H9 (cell line): ENCODE measurements at regions not wholly inside any gene's neighbourhood (a gene's known extent, or its start where the extent isn't known, plus 50 kb on each side); places are given as distances from the start of the nearest gene placed in this dataset.

ENCODE experiments used
- DNase-seq: peaks from one replicate; pipeline ENCODE4 v3.0.0-alpha.2; 2017
- H2AFZ ChIP-seq: one replicate; pipeline ENCODE4 v1.6.1; 2013; ENCODE audit warnings: mild to moderate bottlenecking, low read length, control low read depth, moderate library complexity
- H2AK5ac ChIP-seq: 2 replicates; pipeline ENCODE4 v1.6.1; 2013; ENCODE audit warnings: low read length, control low read depth, mixed read lengths; ENCODE audit not compliant: insufficient read length
- H2BK120ac ChIP-seq: one replicate; pipeline ENCODE4 v1.6.1; 2013; ENCODE audit warnings: low read depth, mild to moderate bottlenecking, low read length, control low read depth, inconsistent platforms; ENCODE audit not compliant: poor library complexity, severe bottlenecking
- H2BK12ac ChIP-seq: 2 replicates; pipeline ENCODE4 v1.6.1; 2013; ENCODE audit warnings: low read length, control low read depth, mixed read lengths, low read depth; ENCODE audit not compliant: insufficient read length
- H2BK15ac ChIP-seq: 2 replicates; pipeline ENCODE4 v1.6.1; 2013; ENCODE audit warnings: low read depth, low read length, control low read depth
- H2BK20ac ChIP-seq: one replicate; pipeline ENCODE4 v1.6.1; 2013; ENCODE audit warnings: low read depth, mild to moderate bottlenecking, low read length, control low read depth, inconsistent platforms; ENCODE audit not compliant: poor library complexity, severe bottlenecking
- H2BK5ac ChIP-seq: 2 replicates; pipeline ENCODE4 v1.6.1; 2013; ENCODE audit warnings: low read length, control low read depth, mixed read lengths; ENCODE audit not compliant: insufficient read length
- H3K14ac ChIP-seq: 2 replicates; pipeline ENCODE4 v1.6.1; 2013; ENCODE audit warnings: low read length, control low read depth; ENCODE audit not compliant: insufficient read depth
- H3K18ac ChIP-seq: 2 replicates; pipeline ENCODE4 v1.6.1; 2013; ENCODE audit warnings: low read depth, mild to moderate bottlenecking, mixed read lengths, low read length, control low read depth; ENCODE audit not compliant: insufficient read length
- H3K23ac ChIP-seq: 2 replicates; pipeline ENCODE4 v1.6.1; 2013; ENCODE audit warnings: low read length, control low read depth, mixed read lengths, low read depth; ENCODE audit not compliant: insufficient read length
- H3K23me2 ChIP-seq: 2 replicates; pipeline ENCODE4 v1.6.1; 2013; ENCODE audit warnings: low read depth, mild to moderate bottlenecking, mixed read lengths, low read length, control low read depth; ENCODE audit not compliant: insufficient read length, poor library complexity, severe bottlenecking
- H3K27ac ChIP-seq: 2 replicates; pipeline ENCODE4 v1.5.1; 2013; ENCODE audit warnings: low read length, control low read depth, mixed read lengths, low read depth; ENCODE audit not compliant: insufficient read length
- H3K27me3 ChIP-seq: 2 replicates; pipeline ENCODE4 v1.6.1; 2013; ENCODE audit warnings: low read length, control low read depth, inconsistent platforms; ENCODE audit not compliant: insufficient read depth
- H3K4ac ChIP-seq: 2 replicates; pipeline ENCODE4 v1.6.1; 2013; ENCODE audit warnings: low read depth, mild to moderate bottlenecking, control low read depth, inconsistent platforms, low read length, moderate library complexity
- H3K4me1 ChIP-seq: 2 replicates; pipeline ENCODE4 v1.6.1; 2013; ENCODE audit warnings: low read length, control low read depth, inconsistent platforms; ENCODE audit not compliant: insufficient read depth
- H3K4me2 ChIP-seq: 2 replicates; pipeline ENCODE4 v1.6.1; 2013; ENCODE audit warnings: low read length, control low read depth, mixed read lengths; ENCODE audit not compliant: insufficient read length, insufficient read depth
- H3K56ac ChIP-seq: 2 replicates; pipeline ENCODE4 v1.6.1; 2013; ENCODE audit warnings: low read depth, mild to moderate bottlenecking, mixed read lengths, low read length, control low read depth; ENCODE audit not compliant: insufficient read length
- H3K79me1 ChIP-seq: 2 replicates; pipeline ENCODE4 v1.6.1; 2013; ENCODE audit warnings: low read depth, mild to moderate bottlenecking, moderate library complexity, low read length, control low read depth, inconsistent platforms; ENCODE audit not compliant: insufficient read depth, poor library complexity, severe bottlenecking
- H3K79me2 ChIP-seq: 2 replicates; pipeline ENCODE4 v1.6.1; 2013; ENCODE audit warnings: low read length, control low read depth, inconsistent platforms; ENCODE audit not compliant: insufficient read depth
- H3K9ac ChIP-seq: 2 replicates; pipeline ENCODE4 v1.6.1; 2013; ENCODE audit warnings: low read length, control low read depth, mixed read lengths; ENCODE audit not compliant: insufficient read length; ENCODE audit errors: extremely low read depth
- H3K9me3 ChIP-seq: one replicate; pipeline ENCODE4 v1.6.1; 2013; ENCODE audit warnings: low read depth, low read length, inconsistent platforms; ENCODE audit not compliant: control insufficient read depth
- H3T11ph ChIP-seq: one replicate; pipeline ENCODE4 v1.6.1; 2013; ENCODE audit warnings: mild to moderate bottlenecking, low read length, control low read depth, inconsistent platforms
- H4K20me1 ChIP-seq: one replicate; pipeline ENCODE4 v1.6.1; 2013; ENCODE audit not compliant: control insufficient read depth, insufficient read length, insufficient read depth
- H4K5ac ChIP-seq: 2 replicates; pipeline ENCODE4 v1.6.1; 2013; ENCODE audit warnings: low read depth, mild to moderate bottlenecking, mixed read lengths, low read length, control low read depth; ENCODE audit not compliant: insufficient read length
- H4K8ac ChIP-seq: replicated peaks from 2 replicates; pipeline ENCODE4 v1.6.1; 2013; ENCODE audit warnings: low read length, control low read depth, mixed read lengths, low read depth; ENCODE audit not compliant: insufficient read length
- H4K91ac ChIP-seq: 2 replicates; pipeline ENCODE4 v1.6.1; 2013; ENCODE audit warnings: low read depth, mild to moderate bottlenecking, moderate library complexity, mixed read lengths, low read length, control low read depth; ENCODE audit not compliant: insufficient read length
- H3K27ac Mint-ChIP-seq, 3 experiments: 2 replicates in 2 of 3; 3 replicates in 1 of 3; pipeline ENCODE4 v1.8.0; 2020 to 2021; ENCODE audit warnings: mixed read lengths in 3 of 3, mild to moderate bottlenecking in 1 of 3, moderate library complexity in 1 of 3
- H3K27me3 Mint-ChIP-seq: 2 replicates; pipeline ENCODE4 v1.8.0; 2021; ENCODE audit warnings: low read depth, mild to moderate bottlenecking, moderate library complexity, mixed read lengths
- H3K36me3 Mint-ChIP-seq, 3 experiments: 2 replicates in 2 of 3; 3 replicates in 1 of 3; pipeline ENCODE4 v1.8.0; 2020 to 2021; ENCODE audit warnings: low read depth in 3 of 3, mixed read lengths in 3 of 3; ENCODE audit not compliant: insufficient read depth in 1 of 3
- H3K4me1 Mint-ChIP-seq, 2 experiments: 2 replicates each; pipeline ENCODE4 v1.8.0; 2020; ENCODE audit warnings: mixed read lengths in 2 of 2
- H3K4me3 Mint-ChIP-seq, 2 experiments: 2 replicates in 1 of 2; 3 replicates in 1 of 2; pipeline ENCODE4 v1.8.0; 2020 to 2021; ENCODE audit warnings: mild to moderate bottlenecking in 2 of 2, mixed read lengths in 2 of 2, moderate library complexity in 1 of 2
- H3K9me3 Mint-ChIP-seq, 2 experiments: 2 replicates in 1 of 2; 3 replicates in 1 of 2; pipeline ENCODE4 v1.8.0; 2020; ENCODE audit warnings: mild to moderate bottlenecking in 2 of 2, mixed read lengths in 2 of 2, moderate library complexity in 1 of 2
- WGBS: extraction: QIAGEN DNeasy Blood & Tissue Kit; methylation state at CpG from one replicate; pipeline ENCODE4 v1.1.7; 2013; ENCODE audit warnings: missing lambda C conversion rate, low lambda C conversion rate, mixed read lengths; ENCODE audit not compliant: insufficient read length; ENCODE audit errors: extremely low coverage; 5-methylcytosine and 5-hydroxymethylcytosine counted together
- TF ChIP-seq, protein P1 (sequence below): fragments of 200-600 bp; sonication (generic); conservative IDR thresholded peaks from 3 replicates; pipeline ENCODE4 v1.8.0; 2021; ENCODE audit warnings: antibody characterized with exemption, mild to moderate bottlenecking

DNA sequence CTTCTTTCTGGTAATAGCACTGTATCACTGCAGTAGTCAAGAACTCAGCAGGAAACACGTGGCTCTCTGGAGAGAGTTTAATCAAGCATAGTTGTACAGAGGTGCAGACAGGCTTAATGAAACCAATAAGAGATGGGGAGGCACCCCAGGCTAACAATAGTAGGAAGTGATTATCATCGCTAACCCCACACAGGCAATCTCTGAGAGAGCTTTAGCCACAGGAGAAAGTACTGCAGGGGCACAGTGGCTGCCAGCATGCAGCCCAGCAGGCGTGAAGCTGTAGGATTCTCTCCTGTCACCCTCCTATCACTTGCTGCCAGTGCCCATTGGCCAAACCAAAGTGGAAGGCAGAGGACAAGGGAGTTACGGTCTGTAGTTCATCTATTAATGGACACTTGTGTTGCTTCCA is 450.0 kb upstream of the RASGEF1B start:
- DNase-seq = no peak

More for the DNA sequence above, 450.0 kb upstream of the RASGEF1B start:
- no peaks in the 10 kb centered on the region for H3K9me3 Mint-ChIP-seq
- H3K9me3 ChIP-seq = no peaks in the 10 kb centered on the region
- no peaks in the 10 kb centered on the region for H3K27me3 Mint-ChIP-seq
- no peak overlapping the region for H3K14ac ChIP-seq
- H2AK5ac ChIP-seq = no peak overlapping the region
- no peak overlapping the region for H3K27ac ChIP-seq
- H3K23me2 ChIP-seq = no peaks in the 10 kb centered on the region
- no peaks in the 10 kb centered on the region for H3K36me3 Mint-ChIP-seq
- no peak overlapping the region for H2BK120ac ChIP-seq
- no peak overlapping the region for H4K5ac ChIP-seq
- no peak overlapping the region for H4K8ac ChIP-seq
- no peaks in the 10 kb centered on the region for H3K4me1 Mint-ChIP-seq
- H3K79me2 ChIP-seq = no peaks in the 10 kb centered on the region
- no peak overlapping the region for H2BK5ac ChIP-seq
- H3K18ac ChIP-seq = no peak overlapping the region
- H3K27ac Mint-ChIP-seq = no peak overlapping the region
- no peaks in the 10 kb centered on the region for H3K4me1 ChIP-seq
- no CpG with 5 or more reads among the region's 4 CpGs for WGBS
- H3K4me3 Mint-ChIP-seq = no peak overlapping the region
- no peaks in the 10 kb centered on the region for H4K20me1 ChIP-seq
- no peak overlapping the region for H3K4me2 ChIP-seq
- no peak overlapping the region for H2BK15ac ChIP-seq
- TF ChIP-seq, protein P1, sequence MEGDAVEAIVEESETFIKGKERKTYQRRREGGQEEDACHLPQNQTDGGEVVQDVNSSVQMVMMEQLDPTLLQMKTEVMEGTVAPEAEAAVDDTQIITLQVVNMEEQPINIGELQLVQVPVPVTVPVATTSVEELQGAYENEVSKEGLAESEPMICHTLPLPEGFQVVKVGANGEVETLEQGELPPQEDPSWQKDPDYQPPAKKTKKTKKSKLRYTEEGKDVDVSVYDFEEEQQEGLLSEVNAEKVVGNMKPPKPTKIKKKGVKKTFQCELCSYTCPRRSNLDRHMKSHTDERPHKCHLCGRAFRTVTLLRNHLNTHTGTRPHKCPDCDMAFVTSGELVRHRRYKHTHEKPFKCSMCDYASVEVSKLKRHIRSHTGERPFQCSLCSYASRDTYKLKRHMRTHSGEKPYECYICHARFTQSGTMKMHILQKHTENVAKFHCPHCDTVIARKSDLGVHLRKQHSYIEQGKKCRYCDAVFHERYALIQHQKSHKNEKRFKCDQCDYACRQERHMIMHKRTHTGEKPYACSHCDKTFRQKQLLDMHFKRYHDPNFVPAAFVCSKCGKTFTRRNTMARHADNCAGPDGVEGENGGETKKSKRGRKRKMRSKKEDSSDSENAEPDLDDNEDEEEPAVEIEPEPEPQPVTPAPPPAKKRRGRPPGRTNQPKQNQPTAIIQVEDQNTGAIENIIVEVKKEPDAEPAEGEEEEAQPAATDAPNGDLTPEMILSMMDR = no peak
- no peak overlapping the region for H3K23ac ChIP-seq
- no peak overlapping the region for H3K56ac ChIP-seq
- no peak overlapping the region for H2AFZ ChIP-seq
- no peak overlapping the region for H3T11ph ChIP-seq
- H2BK20ac ChIP-seq = no peak overlapping the region
- no peaks in the 10 kb centered on the region for H3K79me1 ChIP-seq
- no peak overlapping the region for H3K4ac ChIP-seq
- H4K91ac ChIP-seq = no peak overlapping the region
- H2BK12ac ChIP-seq = no peak overlapping the region
- H3K9ac ChIP-seq = no peak overlapping the region
- H3K27me3 ChIP-seq = no peaks in the 10 kb centered on the region; the same call in 1 of the 2 replicates
